ENCODE measurements at regions not wholly inside any gene's neighbourhood (a gene's known extent, or its start where the extent isn't known, plus 50 kb on each side); places are given as distances from the start of the nearest gene placed in this dataset.
"Not testable (repeated sequence)": the region's sequence is repeated elsewhere in the genome, so short reads cannot be mapped to it uniquely, and the experiment has no call there.

DNA sequence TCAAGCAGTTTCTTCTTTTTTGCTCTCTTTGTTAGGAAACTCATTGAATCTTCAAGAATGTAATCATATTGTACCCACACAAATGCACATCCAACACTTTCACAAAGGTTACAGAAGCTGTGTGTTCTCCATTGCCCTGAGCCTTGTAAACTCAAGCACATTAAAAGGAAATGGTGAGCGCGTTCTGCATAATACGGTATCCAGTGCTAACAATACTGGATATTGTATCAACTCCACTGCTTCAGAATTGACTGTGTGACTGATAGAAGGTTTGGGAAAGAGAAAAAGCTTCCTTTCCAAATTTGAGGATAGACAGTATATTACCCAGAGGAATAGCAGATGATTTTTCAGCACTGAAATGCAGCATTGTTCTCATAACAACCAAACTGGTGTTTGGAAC lies 268.9 kb upstream of the RBMS3 start:
- no peak for DNase-seq (ENCODE audit: low read depth in 2 of 2, low spot score in 1 of 2)

DNA sequence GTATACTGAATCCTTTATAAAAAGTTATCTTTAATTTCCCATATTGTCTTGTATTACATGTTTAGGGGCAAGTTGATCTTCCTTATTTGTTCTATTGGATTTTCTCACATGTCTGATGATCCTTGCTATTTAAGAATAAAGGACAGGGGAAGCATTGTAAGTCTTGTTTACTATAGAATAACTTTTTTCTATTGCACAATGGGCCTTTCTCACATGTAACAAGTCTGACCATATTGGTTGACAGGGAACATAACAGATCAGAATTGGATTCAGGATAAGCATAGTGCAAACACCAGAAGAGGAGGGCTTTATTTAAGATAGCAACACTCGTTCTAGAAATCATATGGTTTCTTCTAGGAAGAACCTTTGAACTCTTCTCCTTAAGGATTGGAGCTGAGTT lies 257.9 kb upstream of the RBMS3 start:
- no peak for DNase-seq (ENCODE audit: low read depth in 2 of 2, low spot score in 1 of 2)

DNA sequence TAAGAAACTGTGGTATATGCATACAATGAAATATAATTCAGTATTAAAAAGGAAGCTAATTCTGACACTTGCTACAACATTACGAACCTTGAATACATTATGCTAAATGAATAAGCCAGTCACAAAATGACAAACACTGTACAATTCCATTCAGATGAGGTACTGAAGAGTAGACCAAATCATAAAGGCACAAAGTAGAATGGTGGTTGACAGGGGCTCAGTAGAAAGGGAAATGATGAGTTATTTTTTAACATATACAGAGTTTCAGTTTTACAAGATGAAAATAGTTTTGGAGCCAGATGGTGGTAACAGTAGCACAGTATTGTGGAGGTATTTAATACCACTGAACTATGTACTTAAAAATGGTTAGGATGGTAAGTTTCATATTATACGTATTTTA lies 254.6 kb upstream of the RBMS3 start:
- DNase-seq (ENCODE audit: low read depth in 2 of 2, low spot score in 1 of 2) = no peak

DNA sequence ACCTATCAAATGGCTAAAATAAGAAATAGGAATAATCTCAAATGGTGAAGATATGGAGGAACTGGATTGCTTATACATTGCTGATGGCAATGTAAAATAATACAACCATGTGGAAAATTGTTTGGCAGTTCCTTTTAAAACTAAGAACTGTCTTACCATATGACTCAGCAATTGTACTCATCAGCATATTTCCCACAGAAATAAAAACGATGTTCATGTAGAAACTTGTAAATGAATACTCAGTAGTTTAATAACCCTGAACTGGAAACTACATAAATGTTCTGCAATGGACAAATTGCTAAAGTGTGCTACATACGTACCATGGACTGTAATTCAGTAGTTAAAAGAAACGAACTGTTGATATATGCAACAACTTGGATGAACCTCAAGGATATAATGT lies 253.9 kb upstream of the RBMS3 start:
- no peak for DNase-seq (ENCODE audit: low read depth in 2 of 2, low spot score in 1 of 2)

DNA sequence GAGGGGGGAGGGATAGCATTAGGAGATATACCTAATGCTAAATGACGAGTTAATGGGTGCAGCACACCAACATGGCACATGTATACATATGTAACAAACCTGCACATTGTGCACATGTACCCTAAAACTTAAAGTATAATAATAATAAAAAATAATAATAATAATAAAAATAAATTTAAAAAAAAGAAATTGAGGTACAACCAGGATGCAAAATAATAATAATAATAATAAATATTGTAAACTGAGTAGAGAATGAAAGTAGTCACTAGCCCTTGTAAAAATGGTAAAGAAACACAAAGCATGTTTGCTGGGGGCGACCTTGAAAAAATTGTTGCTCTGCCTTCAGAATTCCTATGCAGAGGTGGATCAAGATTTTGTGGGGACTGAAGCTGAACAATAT lies 249.7 kb upstream of the RBMS3 start:
- not testable (repeated sequence) for DNase-seq (ENCODE audit: low read depth in 2 of 2, low spot score in 1 of 2)

DNA sequence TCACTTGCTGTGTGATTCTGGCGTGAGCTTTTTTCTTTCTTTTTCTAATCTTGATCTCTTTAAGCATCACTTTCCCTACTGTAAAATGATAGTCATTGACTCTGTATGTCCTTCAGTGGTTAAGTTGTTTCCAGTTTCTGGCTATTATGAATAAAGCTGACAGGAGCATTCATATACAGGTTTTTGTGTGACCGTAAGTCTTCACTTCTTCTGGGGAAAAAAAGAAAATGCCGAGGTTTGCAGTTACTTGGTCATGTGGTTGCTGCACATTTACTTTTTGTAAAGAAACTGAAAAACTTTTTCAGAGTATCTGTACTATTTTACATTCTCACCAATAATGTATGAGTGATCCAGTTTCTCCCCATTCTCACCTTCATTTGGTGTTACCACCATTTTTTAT lies 247.4 kb upstream of the RBMS3 start:
- DNase-seq (ENCODE audit: low read depth in 2 of 2, low spot score in 1 of 2) = no peak

DNA sequence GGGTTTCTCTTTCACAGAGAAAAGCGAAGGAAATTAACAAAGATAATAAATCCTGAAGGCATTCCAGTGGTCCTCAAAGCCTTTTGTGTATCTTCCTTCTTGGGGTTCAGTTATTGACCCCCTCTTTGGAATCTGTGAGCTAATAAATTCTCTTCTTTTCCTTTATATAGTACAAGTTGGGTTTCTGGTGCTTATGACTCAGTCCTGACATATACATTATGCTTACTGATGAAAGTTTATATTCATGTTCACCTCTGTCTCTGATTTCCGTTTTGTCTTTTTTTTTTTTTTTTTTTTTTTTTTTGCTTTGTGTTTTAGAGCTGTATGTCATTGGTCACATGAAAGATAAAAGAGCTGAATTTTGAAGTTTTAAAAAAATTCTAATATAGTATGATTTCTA lies 230.7 kb upstream of the RBMS3 start:
- no peak for DNase-seq (ENCODE audit: low read depth in 2 of 2, low spot score in 1 of 2)

DNA sequence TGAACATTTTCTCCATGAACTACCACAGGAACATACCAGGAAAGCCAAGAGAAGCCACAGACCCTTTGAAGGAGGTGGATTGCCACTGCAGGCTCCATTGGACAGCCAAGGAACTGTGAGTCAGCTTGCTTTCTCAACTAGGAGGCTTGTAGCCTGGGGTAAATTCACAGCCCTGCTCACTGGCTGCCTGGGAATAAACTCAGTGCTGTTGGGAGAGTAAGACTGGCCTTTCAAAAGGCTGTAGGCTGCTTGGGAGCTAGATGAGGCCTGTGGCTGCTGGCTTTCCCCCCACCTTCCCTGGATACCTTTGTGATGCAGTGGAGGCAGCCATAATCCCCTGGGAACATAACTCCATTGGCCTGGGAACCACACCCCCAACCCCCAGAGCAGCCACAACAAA lies 223.5 kb upstream of the RBMS3 start:
- DNase-seq (ENCODE audit: low read depth in 2 of 2, low spot score in 1 of 2) = no peak

DNA sequence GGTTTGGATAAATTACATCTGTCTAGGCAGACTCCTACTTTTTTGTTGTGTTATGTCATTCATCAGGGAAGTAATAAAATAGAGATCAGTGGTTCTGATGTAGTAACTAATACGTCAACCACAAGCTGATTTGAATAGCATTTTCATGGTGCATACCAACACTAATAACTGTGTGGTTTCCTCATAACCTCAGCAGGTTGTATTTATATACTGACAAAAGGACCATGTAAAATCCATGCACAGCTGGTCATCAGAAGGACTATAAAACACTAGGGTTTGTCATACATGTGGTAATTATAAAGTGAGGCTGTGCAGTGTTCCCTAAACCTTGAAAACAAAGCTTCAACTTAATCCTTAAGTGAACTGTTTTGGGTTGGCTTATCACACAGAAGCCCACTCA lies 216.8 kb upstream of the RBMS3 start:
- DNase-seq (ENCODE audit: low read depth in 2 of 2, low spot score in 1 of 2) = no peak

DNA sequence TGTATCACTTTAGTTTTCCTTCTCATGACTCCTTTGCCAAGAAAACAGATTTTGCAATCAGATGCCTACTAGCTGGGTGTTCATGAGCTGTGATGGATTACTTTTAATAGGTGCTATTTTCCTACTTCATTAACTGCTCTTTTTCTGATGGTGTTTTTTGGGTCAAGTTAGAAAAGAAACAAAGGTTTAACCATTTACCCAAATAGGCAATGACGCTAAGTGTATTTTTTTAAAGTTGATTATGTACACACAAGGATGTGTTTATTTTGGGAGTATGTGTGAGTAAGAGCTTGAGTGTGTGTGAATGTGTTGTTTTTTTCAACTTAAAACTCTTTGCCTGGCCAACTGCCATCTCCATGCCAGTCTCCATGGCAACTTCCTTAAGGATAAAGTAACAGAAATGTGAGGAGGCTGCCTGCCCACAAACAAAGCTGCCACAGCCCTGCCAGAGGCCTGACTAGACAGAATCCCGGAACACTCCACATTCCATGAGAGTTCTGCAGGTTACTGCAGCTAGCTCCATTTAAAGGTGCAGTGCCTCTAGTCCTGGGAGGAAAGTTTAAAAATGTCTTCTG lies 215.6 kb upstream of the RBMS3 start:
- DNase-seq (ENCODE audit: low read depth in 2 of 2, low spot score in 1 of 2) = no peak

DNA sequence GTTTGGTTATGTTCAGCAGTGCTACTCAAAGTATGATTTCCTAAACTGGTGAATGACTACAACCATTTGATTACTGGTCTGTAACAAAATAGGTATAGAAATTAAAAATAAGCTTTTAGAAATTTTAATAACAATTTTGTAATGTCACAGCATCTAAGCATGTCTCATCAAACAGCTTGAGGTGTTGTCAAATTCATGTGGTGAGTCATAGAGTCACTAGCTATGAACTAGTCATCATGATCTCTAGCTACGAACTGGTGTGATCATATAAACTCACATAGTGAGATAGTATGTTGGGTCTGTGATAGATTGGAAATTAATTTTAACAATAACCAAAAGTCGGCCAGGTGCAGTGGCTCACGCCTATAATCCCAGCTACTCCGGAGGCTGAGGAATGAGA lies 213.9 kb upstream of the RBMS3 start:
- DNase-seq (ENCODE audit: low read depth in 2 of 2, low spot score in 1 of 2) = no peak

DNA sequence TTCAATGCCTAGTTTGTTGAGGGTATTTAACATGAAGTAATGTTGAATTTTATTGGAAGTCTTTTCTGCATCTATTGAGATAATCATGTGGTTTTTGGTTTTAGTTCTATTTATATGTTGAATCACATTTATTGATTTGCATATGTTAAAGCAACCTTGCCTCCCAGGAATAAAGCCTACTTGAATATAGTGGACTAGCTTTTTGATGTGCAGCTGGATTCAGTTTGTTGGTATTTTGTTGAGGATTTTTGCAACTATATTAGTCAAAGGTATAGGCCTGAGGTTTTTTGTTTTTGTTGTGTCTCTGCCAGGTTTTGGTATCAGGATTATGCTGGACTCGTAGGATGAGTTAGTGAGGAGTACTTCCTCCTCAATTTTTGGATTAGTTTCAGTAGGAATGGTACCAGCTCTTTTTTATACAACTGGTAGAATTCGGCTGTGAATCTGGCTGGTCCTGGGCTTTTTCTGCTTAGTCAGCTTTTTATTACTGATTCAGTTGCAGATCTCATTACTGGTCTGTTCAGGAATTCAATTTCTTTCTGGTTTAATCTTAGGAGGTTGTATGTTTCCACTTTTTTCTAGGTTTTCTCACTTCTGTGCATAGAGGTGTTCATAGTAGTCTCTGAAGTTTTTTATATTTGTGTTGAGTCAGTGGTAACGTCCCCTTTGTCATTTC lies 209.8 kb upstream of the RBMS3 start:
- no peak for DNase-seq (ENCODE audit: low read depth in 2 of 2, low spot score in 1 of 2)

DNA sequence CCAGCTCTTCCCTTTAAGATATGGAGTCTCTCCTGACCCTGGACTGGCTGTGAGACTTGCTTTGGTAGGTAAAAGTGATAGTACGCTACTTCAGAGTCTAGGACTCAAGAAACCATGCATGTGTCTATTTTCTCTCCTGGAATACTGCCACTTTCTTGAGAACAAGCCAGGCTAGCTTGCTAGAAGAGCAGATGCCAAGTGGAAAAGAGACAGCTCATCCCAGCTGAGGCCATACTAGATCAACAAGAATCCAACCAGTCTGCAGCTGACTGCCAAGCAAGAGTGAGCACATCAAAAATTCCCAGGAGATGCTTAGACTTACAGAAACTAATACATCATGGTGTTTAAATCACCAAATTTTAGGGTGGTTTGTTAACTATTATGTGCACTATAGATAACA lies 208.3 kb upstream of the RBMS3 start:
- no peak for DNase-seq (ENCODE audit: low read depth in 2 of 2, low spot score in 1 of 2)

DNA sequence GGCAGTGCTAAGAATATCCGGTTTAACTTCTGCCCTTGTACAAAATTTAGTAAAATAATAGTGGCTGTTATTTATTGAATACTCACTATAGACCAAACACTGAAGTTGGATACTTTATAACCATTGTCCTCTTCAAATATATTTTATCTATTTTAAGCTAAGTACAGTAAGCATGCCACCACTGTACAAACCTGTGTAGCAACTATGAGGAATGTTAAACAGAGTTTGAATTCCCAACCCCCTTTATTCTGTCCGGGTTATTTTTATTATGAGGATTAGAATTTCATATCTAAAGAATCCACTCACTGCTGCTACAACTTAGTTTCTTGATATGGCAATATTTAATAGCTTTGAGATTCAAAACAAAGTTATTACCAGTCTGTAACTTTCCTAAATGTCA lies 203.5 kb upstream of the RBMS3 start:
- DNase-seq (ENCODE audit: low read depth in 2 of 2, low spot score in 1 of 2) = no peak

DNA sequence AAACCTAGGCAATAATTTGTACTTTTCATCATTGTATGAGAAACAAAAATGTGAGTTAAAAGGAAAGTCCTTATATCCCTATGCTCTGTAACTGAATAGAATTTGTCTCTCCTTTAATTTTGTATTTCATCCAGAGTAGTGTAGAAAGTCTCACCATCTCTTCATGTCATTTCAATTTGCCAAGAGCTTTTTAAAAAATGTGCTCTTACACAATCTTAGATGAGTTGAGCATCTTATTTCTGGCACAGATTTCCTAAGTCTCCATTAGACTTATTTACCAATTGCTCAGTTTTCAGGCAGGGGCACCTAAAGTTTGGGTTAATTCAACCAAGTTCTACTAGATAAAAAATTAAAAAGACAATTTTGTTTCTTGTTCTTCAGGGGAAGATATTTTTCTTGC lies 201.5 kb upstream of the RBMS3 start:
- DNase-seq (ENCODE audit: low read depth in 2 of 2, low spot score in 1 of 2) = no peak

DNA sequence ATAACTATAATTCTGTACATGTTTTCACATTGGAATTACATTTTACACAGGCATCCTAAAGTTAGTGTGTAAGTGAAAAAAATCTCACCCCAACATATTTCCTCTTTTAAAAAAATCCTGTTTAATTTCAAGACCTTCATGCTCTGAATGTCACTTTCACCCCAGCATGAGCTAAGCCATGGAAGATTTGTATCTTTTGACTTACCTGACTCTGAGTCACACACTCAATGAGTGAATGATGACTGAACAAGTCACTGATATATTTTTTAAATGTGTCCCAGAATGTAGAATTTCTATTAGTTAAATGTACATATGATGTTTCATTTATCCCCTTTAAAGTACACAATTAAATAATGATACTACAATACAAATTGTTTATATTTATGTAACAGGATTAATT lies 199.9 kb upstream of the RBMS3 start:
- no peak for DNase-seq (ENCODE audit: low read depth in 2 of 2, low spot score in 1 of 2)

DNA sequence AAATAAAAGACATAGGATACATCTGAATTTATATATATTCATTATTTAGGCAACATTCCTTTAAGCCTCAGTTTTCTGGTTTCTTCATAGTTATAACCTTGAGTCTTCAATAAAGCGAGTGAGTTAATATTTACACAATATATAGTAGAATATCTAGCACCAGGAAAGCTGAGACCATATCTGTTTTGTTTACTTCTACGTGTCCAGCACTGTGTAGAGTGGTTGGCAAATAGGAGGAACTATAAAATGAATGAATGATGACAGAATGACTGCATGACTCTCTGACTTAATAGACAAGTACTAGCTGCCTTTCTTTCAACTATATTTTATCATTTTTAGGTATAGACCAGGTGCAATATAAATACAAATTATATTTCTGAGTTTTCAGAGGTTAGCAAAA lies 197.8 kb upstream of the RBMS3 start:
- DNase-seq (ENCODE audit: low read depth in 2 of 2, low spot score in 1 of 2) = no peak

DNA sequence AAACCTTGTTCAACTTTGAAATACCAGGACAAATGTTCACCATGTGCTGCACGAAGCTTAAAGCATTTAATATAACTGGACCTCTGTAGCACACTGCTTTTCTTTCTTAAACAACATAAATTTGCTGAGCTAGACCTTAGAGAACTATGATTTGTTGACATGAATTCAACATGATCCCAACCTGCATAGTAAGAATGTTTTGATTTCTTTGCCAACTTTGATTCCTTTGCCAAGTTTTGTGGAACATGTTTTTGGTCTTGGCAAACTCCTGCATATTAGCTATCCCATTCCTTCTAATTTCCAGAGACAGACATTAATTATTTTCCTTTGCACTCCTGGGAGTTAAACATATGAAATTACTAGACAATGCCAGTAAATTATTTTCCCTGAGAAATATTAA lies 197.2 kb upstream of the RBMS3 start:
- DNase-seq (ENCODE audit: low read depth in 2 of 2, low spot score in 1 of 2) = no peak

DNA sequence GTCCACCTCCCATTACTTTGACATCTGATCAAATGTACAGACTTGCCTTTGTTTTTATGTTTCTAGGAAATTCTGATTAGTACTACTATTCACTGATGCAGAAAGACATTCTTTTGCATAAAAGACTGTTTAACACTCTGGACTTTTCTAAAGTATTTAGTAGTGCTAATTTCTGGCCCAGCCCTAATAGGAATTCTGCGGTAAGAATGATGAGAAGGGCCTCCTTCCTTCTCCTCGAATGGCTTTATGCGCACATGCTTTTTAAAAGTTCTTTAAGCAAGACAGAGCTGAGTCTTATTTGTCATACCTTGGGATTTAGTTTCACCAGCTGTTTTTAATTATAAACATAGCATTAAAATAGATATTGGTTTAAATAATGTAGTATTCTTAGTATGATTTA lies 192.3 kb upstream of the RBMS3 start:
- no peak for DNase-seq (ENCODE audit: low read depth in 2 of 2, low spot score in 1 of 2)

DNA sequence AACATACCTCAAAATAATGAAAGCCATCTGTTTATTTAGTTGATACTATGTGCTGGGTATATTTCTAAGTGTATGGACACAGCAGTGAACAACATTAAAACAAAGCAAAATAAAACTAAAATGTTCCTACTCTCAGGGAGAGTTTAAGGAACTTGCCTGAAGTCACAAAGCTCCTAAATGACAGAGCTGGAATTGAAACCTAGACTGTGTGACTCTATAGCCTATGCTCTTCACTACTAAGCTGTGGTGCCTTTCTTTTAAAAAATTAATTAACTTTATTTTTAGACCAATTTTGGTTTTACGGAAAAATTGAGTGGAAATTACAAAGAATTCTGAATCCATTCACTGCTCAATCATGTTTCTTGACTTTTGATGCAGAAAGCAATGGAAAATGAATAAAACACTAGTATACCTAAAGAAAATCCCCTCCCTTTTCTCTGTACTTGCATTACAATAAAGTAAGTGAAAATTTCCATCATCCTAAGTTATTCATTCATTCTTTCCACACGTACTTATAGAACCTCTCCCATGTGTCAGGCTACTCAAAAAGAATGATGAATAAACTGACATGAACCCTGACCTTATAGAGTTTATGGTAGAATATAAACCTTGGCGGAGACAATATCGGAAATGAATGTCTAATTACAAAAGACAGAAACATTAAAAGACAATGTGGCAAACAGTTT lies 189.8 kb upstream of the RBMS3 start:
- DNase-seq (ENCODE audit: low read depth in 2 of 2, low spot score in 1 of 2) = no peak

DNA sequence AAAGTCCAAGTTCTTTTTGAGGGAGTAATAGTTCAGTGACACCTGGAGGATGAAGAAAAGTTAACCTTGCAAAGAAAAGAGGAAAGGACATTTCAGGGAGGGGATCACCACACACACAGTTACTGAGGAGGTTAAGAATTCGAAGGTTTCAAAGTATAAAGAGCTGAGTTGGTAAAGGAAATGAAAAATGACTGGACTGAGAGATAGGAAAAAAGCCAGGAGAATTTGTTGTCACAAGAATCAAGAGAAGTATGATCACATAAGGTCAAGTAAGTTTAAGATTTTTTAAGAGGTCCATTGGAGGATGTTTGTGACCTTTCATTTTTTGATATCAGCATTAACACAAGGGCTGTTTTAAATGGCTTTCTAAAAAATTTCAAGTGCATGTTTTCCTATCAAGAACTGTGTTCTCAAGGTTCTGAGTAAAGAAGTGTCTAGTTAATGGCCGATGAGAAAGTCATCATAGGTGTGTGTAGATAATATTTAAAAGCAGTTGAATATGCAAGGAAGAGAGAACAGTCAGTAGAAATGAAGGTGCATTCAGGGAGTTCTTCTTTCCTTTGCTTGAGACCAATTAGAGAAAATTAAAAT lies 189.2 kb upstream of the RBMS3 start:
- DNase-seq (ENCODE audit: low read depth in 2 of 2, low spot score in 1 of 2) = no peak

DNA sequence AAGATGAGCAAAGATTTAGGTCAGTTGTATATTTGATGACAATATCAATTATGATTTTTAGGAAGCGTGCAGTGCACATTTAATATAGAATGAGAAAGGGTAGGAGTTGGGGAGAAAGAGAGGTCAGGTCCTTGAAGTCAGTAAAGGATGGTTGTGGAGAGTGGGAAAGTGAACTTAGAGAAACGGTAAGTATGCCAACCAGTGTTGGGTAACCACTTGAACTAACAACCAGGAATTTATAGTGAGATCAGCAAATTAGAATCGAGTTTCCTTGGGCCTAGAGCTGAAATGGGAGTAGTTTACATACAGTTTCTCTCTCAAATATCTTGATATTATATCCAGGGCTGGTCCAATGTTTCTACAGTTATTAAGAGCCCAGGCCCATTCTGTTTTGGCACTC lies 188.5 kb upstream of the RBMS3 start:
- DNase-seq (ENCODE audit: low read depth in 2 of 2, low spot score in 1 of 2) = no peak

DNA sequence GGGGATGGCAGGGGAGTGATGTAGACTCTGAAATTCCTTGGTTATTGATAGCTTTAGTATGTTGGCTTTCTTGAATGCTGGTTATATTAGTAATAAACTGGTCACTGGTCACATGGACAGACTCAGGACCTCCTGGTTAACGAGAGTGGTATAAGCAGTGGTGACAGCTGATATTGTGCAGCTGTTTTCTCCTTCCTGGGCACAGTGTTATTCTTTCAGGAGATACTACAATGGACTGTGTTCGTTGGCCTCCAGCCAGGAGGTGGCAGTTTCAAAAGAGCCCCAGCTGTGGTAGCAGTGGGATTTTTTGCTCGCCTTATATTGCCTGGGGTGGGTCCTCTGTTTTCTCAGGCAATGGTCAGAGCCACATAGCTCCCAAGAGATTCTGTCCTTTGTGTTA lies 181.6 kb upstream of the RBMS3 start:
- DNase-seq (ENCODE audit: low read depth in 2 of 2, low spot score in 1 of 2) = no peak

Measured in stimulated activated CD8-positive, alpha-beta memory T cell treated with anti-CD3 and anti-CD28 coated beads, Interleukin-4, amount 100 ng/mL, for 4 hours (primary cell).